ENCODE measurements at regions not wholly inside any gene's neighbourhood (a gene's known extent, or its start where the extent isn't known, plus 50 kb on each side); places are given as distances from the start of the nearest gene placed in this dataset.

GRCh38 chr5:40073927-40074326, 605.8 kb upstream of the PTGER4 start:
- Histone ChIP-seq H3K27ac (ENCODE audit: low read depth in 2 of 2, low read length in 2 of 2) (no peak overlapping the region), H3K27me3 (ENCODE audit: control insufficient read depth, insufficient read depth, low read length) (no peaks in the 10 kb centered on the region), H3K4me1 (ENCODE audit: control insufficient read depth in 2 of 3, insufficient read depth in 2 of 3, low read depth in 1 of 3, low read length in 3 of 3) (no peaks in the 10 kb centered on the region), H3K36me3 (ENCODE audit: control insufficient read depth in 2 of 3, insufficient read depth in 3 of 3, low read length in 3 of 3) (no peaks in the 10 kb centered on the region), H3K9me3 (ENCODE audit: control insufficient read depth in 2 of 3, insufficient read depth in 1 of 3, low read length in 3 of 3) (no peaks in the 10 kb centered on the region), H3K9ac (ENCODE audit: low read length in 3 of 3) (no peak overlapping the region), H3K4me3 (ENCODE audit: low read length in 3 of 3) (no peak overlapping the region)
- DNase-seq (no peak), FAIRE-seq (no peak)
- intact Hi-C loops (cut with DNase I): no loop called here
- TF ChIP-seq, protein P1, sequence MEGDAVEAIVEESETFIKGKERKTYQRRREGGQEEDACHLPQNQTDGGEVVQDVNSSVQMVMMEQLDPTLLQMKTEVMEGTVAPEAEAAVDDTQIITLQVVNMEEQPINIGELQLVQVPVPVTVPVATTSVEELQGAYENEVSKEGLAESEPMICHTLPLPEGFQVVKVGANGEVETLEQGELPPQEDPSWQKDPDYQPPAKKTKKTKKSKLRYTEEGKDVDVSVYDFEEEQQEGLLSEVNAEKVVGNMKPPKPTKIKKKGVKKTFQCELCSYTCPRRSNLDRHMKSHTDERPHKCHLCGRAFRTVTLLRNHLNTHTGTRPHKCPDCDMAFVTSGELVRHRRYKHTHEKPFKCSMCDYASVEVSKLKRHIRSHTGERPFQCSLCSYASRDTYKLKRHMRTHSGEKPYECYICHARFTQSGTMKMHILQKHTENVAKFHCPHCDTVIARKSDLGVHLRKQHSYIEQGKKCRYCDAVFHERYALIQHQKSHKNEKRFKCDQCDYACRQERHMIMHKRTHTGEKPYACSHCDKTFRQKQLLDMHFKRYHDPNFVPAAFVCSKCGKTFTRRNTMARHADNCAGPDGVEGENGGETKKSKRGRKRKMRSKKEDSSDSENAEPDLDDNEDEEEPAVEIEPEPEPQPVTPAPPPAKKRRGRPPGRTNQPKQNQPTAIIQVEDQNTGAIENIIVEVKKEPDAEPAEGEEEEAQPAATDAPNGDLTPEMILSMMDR (IDR thresholded peaks at IDR 0.05; ENCODE audit: borderline replicate concordance, extremely low read depth, insufficient read depth): no peak

DNA sequence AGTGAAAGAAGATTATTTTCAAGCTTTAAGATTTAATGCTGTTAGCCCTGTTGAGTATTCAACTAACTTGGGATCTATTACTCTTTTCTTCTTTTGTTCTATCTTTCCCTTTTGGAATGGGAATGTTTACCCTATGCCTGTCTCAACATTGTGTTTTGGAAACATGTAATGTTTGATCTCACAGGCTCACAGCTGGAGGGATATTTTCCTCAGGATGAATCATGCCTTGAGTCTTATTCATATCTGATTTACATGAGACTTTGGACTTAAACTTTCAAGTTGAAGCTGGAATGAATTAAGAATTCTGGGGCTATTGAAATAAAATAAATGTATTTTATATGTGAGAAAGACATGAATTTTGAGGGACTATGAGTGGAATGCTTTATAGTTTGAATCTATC, 607.8 kb upstream of the PTGER4 start:
- Histone ChIP-seq H3K36me3 (ENCODE audit: control insufficient read depth in 2 of 3, insufficient read depth in 3 of 3, low read length in 3 of 3) (no peaks in the 10 kb centered on the region), H3K4me1 (ENCODE audit: control insufficient read depth in 2 of 3, insufficient read depth in 2 of 3, low read depth in 1 of 3, low read length in 3 of 3) (no peaks in the 10 kb centered on the region), H3K27me3 (ENCODE audit: control insufficient read depth, insufficient read depth, low read length) (no peaks in the 10 kb centered on the region), H3K9ac (ENCODE audit: low read length in 3 of 3) (no peak overlapping the region), H3K4me3 (ENCODE audit: low read length in 3 of 3) (no peak overlapping the region), H3K27ac (ENCODE audit: low read depth in 2 of 2, low read length in 2 of 2) (no peak overlapping the region), H3K9me3 (ENCODE audit: control insufficient read depth in 2 of 3, insufficient read depth in 1 of 3, low read length in 3 of 3) (no peaks in the 10 kb centered on the region)
- DNase-seq (no peak), FAIRE-seq (no peak)
- TF ChIP-seq, protein P1 (IDR thresholded peaks at IDR 0.05; ENCODE audit: borderline replicate concordance, extremely low read depth, insufficient read depth): no peak
- intact Hi-C loops (cut with DNase I): no loop called here

DNA sequence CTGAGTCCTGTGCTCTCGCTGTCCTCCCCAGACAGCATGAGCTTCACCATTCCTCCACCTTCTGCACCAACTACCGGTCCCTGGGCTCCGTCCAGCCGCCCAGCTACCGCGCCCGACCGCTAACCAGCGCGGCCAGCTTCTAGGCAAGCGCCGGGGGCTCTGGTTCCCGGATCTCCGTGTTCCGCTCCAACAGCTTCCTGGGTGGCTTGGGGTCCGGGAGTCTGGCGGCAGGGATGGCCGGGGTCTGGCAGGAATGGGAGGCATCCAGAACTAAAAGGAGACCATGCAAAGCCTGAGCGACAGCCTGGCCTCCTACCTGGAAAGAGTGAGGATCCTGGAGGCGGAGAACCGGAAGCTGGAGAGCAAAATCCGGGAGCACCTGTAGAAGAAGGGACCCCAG, 613.1 kb upstream of the PTGER4 start:
- intact Hi-C loops (cut with DNase I): no loop called here
- H3K27ac ChIP-seq (ENCODE audit: low read depth in 2 of 2, low read length in 2 of 2): no peak overlapping the region
- H3K4me3 ChIP-seq (ENCODE audit: low read length in 3 of 3): no peak overlapping the region
- no peaks in the 10 kb centered on the region for H3K27me3 ChIP-seq (ENCODE audit: control insufficient read depth, insufficient read depth, low read length)
- H3K36me3 ChIP-seq (ENCODE audit: control insufficient read depth in 2 of 3, insufficient read depth in 3 of 3, low read length in 3 of 3): no peaks in the 10 kb centered on the region
- H3K4me1 ChIP-seq (ENCODE audit: control insufficient read depth in 2 of 3, insufficient read depth in 2 of 3, low read depth in 1 of 3, low read length in 3 of 3): no peaks in the 10 kb centered on the region
- DNase-seq (peak in 1 of 5 donors; percentile 61), FAIRE-seq (no peak)
- no peaks in the 10 kb centered on the region for H3K9me3 ChIP-seq (ENCODE audit: control insufficient read depth in 2 of 3, insufficient read depth in 1 of 3, low read length in 3 of 3)
- no peak overlapping the region for H3K9ac ChIP-seq (ENCODE audit: low read length in 3 of 3)
- TF ChIP-seq, protein P1 (IDR thresholded peaks at IDR 0.05; ENCODE audit: borderline replicate concordance, extremely low read depth, insufficient read depth): no peak

DNA sequence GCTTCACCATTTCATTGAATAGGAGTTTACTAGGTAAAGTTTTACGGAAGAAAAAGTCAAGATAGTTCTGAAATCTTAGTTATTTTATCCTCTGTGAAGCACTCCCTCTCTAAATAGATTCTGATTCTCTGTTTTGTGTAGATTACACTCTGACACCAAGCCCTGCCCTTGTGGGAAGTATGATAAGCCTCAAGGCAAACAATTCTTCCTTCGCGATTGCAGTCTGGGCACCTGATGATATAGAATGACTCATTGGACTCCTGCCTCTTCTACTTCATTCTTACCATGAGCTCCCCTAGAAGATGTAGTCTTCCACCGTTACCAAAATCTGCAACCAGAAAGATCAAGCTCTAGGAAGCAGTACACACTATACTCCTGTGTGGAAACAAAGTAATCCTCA, 626.9 kb upstream of the PTGER4 start:
- Histone ChIP-seq H3K27me3 (ENCODE audit: control insufficient read depth, insufficient read depth, low read length) (no peaks in the 10 kb centered on the region), H3K4me1 (ENCODE audit: control insufficient read depth in 2 of 3, insufficient read depth in 2 of 3, low read depth in 1 of 3, low read length in 3 of 3) (peaks cover 0 to 2% (median 0%) of the 10 kb centered on the region in 3 donors), H3K36me3 (ENCODE audit: control insufficient read depth in 2 of 3, insufficient read depth in 3 of 3, low read length in 3 of 3) (no peaks in the 10 kb centered on the region), H3K4me3 (ENCODE audit: low read length in 3 of 3) (no peak overlapping the region), H3K9ac (ENCODE audit: low read length in 3 of 3) (no peak overlapping the region), H3K27ac (ENCODE audit: low read depth in 2 of 2, low read length in 2 of 2) (no peak overlapping the region), H3K9me3 (ENCODE audit: control insufficient read depth in 2 of 3, insufficient read depth in 1 of 3, low read length in 3 of 3) (no peaks in the 10 kb centered on the region)
- TF ChIP-seq, protein P1 (IDR thresholded peaks at IDR 0.05; ENCODE audit: borderline replicate concordance, extremely low read depth, insufficient read depth): no peak
- no peak for DNase-seq
- intact Hi-C loops (cut with DNase I): no loop called here
- no peak for FAIRE-seq
